ENCODE measurements at regions not wholly inside any gene's neighbourhood (a gene's known extent, or its start where the extent isn't known, plus 50 kb on each side); places are given as distances from the start of the nearest gene placed in this dataset.

GRCh38 chr6:153702671-153703070, 336.4 kb upstream of the OPRM1 start:
- TF ChIP-seq ZNF274 (IDR thresholded peaks at IDR 0.05; ENCODE audit: borderline replicate concordance, extremely low read depth, low read length) (no peak), SUZ12 (IDR thresholded peaks at IDR 0.05; ENCODE audit: low read length) (no peak), SIN3A (conservative IDR thresholded peaks at IDR 0.05 in 1 of 2, IDR thresholded peaks at IDR 0.05 in 1 of 2; ENCODE audit: low read depth in 1 of 2, low read length in 2 of 2) (no peak), SIX5 (IDR thresholded peaks at IDR 0.05; ENCODE audit: low read depth, low read length) (no peak), POLR2AphosphoS5 (IDR thresholded peaks at IDR 0.05; ENCODE audit: low read depth, low read length) (no peak), RFX5 (IDR thresholded peaks at IDR 0.05; ENCODE audit: borderline replicate concordance, low read depth, low read length) (no peak), RAD21 (IDR thresholded peaks at IDR 0.05 in 1 of 2, conservative IDR thresholded peaks at IDR 0.05 in 1 of 2; ENCODE audit: low read depth in 2 of 2, low read length in 2 of 2) (no peak), SRF (IDR thresholded peaks at IDR 0.05; ENCODE audit: low read depth, low read length) (no peak), SP1 (IDR thresholded peaks at IDR 0.05; ENCODE audit: low read depth, low read length) (no peak), EZH2 (IDR thresholded peaks at IDR 0.05; ENCODE audit: low read depth, low read length, severe bottlenecking) (no peak), EP300 (IDR thresholded peaks at IDR 0.05; ENCODE audit: borderline replicate concordance in 1 of 2, low read depth in 2 of 2, low read length in 2 of 2) (no peak), SIRT6 (IDR thresholded peaks at IDR 0.05; ENCODE audit: low read length) (no peak), POLR2A (IDR thresholded peaks at IDR 0.05; ENCODE audit: control extremely low read depth in 1 of 2, low read depth in 2 of 2, low read length in 2 of 2) (no peak)
- TF ChIP-seq, protein P1, sequence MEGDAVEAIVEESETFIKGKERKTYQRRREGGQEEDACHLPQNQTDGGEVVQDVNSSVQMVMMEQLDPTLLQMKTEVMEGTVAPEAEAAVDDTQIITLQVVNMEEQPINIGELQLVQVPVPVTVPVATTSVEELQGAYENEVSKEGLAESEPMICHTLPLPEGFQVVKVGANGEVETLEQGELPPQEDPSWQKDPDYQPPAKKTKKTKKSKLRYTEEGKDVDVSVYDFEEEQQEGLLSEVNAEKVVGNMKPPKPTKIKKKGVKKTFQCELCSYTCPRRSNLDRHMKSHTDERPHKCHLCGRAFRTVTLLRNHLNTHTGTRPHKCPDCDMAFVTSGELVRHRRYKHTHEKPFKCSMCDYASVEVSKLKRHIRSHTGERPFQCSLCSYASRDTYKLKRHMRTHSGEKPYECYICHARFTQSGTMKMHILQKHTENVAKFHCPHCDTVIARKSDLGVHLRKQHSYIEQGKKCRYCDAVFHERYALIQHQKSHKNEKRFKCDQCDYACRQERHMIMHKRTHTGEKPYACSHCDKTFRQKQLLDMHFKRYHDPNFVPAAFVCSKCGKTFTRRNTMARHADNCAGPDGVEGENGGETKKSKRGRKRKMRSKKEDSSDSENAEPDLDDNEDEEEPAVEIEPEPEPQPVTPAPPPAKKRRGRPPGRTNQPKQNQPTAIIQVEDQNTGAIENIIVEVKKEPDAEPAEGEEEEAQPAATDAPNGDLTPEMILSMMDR (IDR thresholded peaks at IDR 0.05; ENCODE audit: control extremely low read depth in 1 of 3, insufficient read depth in 1 of 3, low read depth in 1 of 3, low read length in 3 of 3), result no peak
